ENCODE measurements at regions not wholly inside any gene's neighbourhood (a gene's known extent, or its start where the extent isn't known, plus 50 kb on each side); places are given as distances from the start of the nearest gene placed in this dataset.

DNA sequence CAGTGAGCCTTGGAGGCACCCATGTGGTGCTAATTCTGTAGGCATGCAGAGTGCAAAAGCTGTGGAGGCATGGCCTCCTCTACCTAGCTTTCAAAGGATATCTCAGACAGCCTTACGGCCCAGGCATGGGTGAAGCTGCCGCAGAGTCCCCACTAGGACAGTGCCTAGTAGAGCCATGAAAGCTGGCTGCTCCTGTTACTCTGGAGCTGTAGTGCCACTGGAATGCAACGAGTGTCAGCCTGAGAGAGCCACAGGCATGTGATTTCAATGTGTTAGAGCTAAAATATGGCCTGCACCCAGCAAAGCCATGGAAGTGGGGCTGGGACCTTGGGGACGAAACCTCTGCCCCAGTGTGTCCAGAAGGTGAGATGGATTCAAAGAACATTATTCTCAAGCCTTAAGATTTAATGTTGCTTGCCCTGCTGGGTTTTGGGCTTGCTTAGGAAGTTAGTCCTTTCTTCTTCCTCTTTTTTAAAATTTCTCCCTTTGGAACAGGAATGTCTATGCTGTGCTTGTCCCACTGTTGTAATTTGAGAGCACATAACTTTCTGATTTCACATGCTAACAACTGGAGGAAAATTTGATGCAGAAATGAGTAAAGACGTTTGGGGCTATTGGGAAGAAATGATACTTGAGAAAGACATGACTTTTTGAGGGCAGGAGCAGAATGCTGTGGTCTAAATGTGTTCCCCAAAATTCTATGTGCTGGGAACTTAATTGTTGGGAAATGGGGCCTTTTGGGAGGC, 298.4 kb downstream of the PSAT1 start:
- FAIRE-seq = no peak
- H3K4me1 ChIP-seq (ENCODE audit: control insufficient read depth in 3 of 3, insufficient read depth in 2 of 3, low read depth in 1 of 3, low read length in 2 of 3) = no peaks in the 10 kb centered on the region
- DNase-seq = no peak
- no peak overlapping the region for H3K27ac ChIP-seq (ENCODE audit: low read depth in 1 of 3, low read length in 2 of 3)
- H3K27me3 ChIP-seq (ENCODE audit: control insufficient read depth in 3 of 3, insufficient read depth in 3 of 3, low read length in 3 of 3) = no peaks in the 10 kb centered on the region
- no peaks in the 10 kb centered on the region for H3K36me3 ChIP-seq (ENCODE audit: control insufficient read depth in 3 of 3, insufficient read depth in 2 of 3, low read depth in 1 of 3, low read length in 3 of 3)
- no peak overlapping the region for H3K4me3 ChIP-seq (ENCODE audit: low read depth in 1 of 3, low read length in 3 of 3)
- 64 to 79% (median 65%) methylated on average over 5 of the region's 5 CpGs for WGBS, 3 donors
- no peaks in the 10 kb centered on the region for H3K9me3 ChIP-seq (ENCODE audit: control insufficient read depth in 2 of 2, insufficient read depth in 1 of 2, low read depth in 1 of 2, low read length in 1 of 2)

GRCh38 chr9:78596346-78596745, 299.4 kb downstream of the PSAT1 start:
- H3K36me3 ChIP-seq (ENCODE audit: control insufficient read depth in 3 of 3, insufficient read depth in 2 of 3, low read depth in 1 of 3, low read length in 3 of 3) = no peaks in the 10 kb centered on the region
- no peak overlapping the region for H3K4me3 ChIP-seq (ENCODE audit: low read depth in 1 of 3, low read length in 3 of 3)
- H3K27me3 ChIP-seq (ENCODE audit: control insufficient read depth in 3 of 3, insufficient read depth in 3 of 3, low read length in 3 of 3) = no peaks in the 10 kb centered on the region
- H3K27ac ChIP-seq (ENCODE audit: low read depth in 1 of 3, low read length in 2 of 3) = no peak overlapping the region
- no peak for FAIRE-seq
- 71 to 79% (median 77%) methylated on average over 3 of the region's 3 CpGs for WGBS, 3 donors
- H3K9me3 ChIP-seq (ENCODE audit: control insufficient read depth in 2 of 2, insufficient read depth in 1 of 2, low read depth in 1 of 2, low read length in 1 of 2) = no peaks in the 10 kb centered on the region
- H3K4me1 ChIP-seq (ENCODE audit: control insufficient read depth in 3 of 3, insufficient read depth in 2 of 3, low read depth in 1 of 3, low read length in 2 of 3) = no peaks in the 10 kb centered on the region
- DNase-seq = no peak

- 63 to 72% (median 69%) methylated on average over 5 of the region's 5 CpGs for WGBS, 3 donors
- Histone ChIP-seq H3K27me3 (ENCODE audit: control insufficient read depth in 3 of 3, insufficient read depth in 3 of 3, low read length in 3 of 3) (no peaks in the 10 kb centered on the region), H3K36me3 (ENCODE audit: control insufficient read depth in 3 of 3, insufficient read depth in 2 of 3, low read depth in 1 of 3, low read length in 3 of 3) (no peaks in the 10 kb centered on the region), H3K9me3 (ENCODE audit: control insufficient read depth in 2 of 2, insufficient read depth in 1 of 2, low read depth in 1 of 2, low read length in 1 of 2) (no peaks in the 10 kb centered on the region), H3K4me3 (ENCODE audit: low read depth in 1 of 3, low read length in 3 of 3) (no peak overlapping the region), H3K4me1 (ENCODE audit: control insufficient read depth in 3 of 3, insufficient read depth in 2 of 3, low read depth in 1 of 3, low read length in 2 of 3) (no peaks in the 10 kb centered on the region), H3K27ac (ENCODE audit: low read depth in 1 of 3, low read length in 2 of 3) (no peak overlapping the region)
- DNase-seq (no peak), FAIRE-seq (no peak)
Observed at GRCh38 chr9:78598120-78598519, 301.2 kb downstream of the PSAT1 start.

GRCh38 chr9:78599926-78600325, 303.0 kb downstream of the PSAT1 start:
- Histone ChIP-seq H3K36me3 (ENCODE audit: control insufficient read depth in 3 of 3, insufficient read depth in 2 of 3, low read depth in 1 of 3, low read length in 3 of 3) (no peaks in the 10 kb centered on the region), H3K4me1 (ENCODE audit: control insufficient read depth in 3 of 3, insufficient read depth in 2 of 3, low read depth in 1 of 3, low read length in 2 of 3) (no peaks in the 10 kb centered on the region), H3K4me3 (ENCODE audit: low read depth in 1 of 3, low read length in 3 of 3) (no peak overlapping the region), H3K27me3 (ENCODE audit: control insufficient read depth in 3 of 3, insufficient read depth in 3 of 3, low read length in 3 of 3) (no peaks in the 10 kb centered on the region), H3K27ac (ENCODE audit: low read depth in 1 of 3, low read length in 2 of 3) (no peak overlapping the region), H3K9me3 (ENCODE audit: control insufficient read depth in 2 of 2, insufficient read depth in 1 of 2, low read depth in 1 of 2, low read length in 1 of 2) (no peaks in the 10 kb centered on the region)
- WGBS, 3 donors = 71 to 78% (median 73%) methylated on average over 4 of the region's 4 CpGs
- no peak for DNase-seq
- FAIRE-seq = no peak

- 21 to 28% (median 27%) methylated on average over 7 of the region's 7 CpGs for WGBS, 3 donors
- Histone ChIP-seq H3K4me3 (ENCODE audit: low read depth in 1 of 3, low read length in 3 of 3) (no peak overlapping the region), H3K4me1 (ENCODE audit: control insufficient read depth in 3 of 3, insufficient read depth in 2 of 3, low read depth in 1 of 3, low read length in 2 of 3) (no peaks in the 10 kb centered on the region), H3K9me3 (ENCODE audit: control insufficient read depth in 2 of 2, insufficient read depth in 1 of 2, low read depth in 1 of 2, low read length in 1 of 2) (no peaks in the 10 kb centered on the region), H3K27me3 (ENCODE audit: control insufficient read depth in 3 of 3, insufficient read depth in 3 of 3, low read length in 3 of 3) (no peaks in the 10 kb centered on the region), H3K36me3 (ENCODE audit: control insufficient read depth in 3 of 3, insufficient read depth in 2 of 3, low read depth in 1 of 3, low read length in 3 of 3) (no peaks in the 10 kb centered on the region), H3K27ac (ENCODE audit: low read depth in 1 of 3, low read length in 2 of 3) (no peak overlapping the region)
- DNase-seq = peak; percentile 18 to 22
- FAIRE-seq = peak; percentile 19
Observed at GRCh38 chr9:78601957-78602565, 305.1 kb downstream of the PSAT1 start.

DNA sequence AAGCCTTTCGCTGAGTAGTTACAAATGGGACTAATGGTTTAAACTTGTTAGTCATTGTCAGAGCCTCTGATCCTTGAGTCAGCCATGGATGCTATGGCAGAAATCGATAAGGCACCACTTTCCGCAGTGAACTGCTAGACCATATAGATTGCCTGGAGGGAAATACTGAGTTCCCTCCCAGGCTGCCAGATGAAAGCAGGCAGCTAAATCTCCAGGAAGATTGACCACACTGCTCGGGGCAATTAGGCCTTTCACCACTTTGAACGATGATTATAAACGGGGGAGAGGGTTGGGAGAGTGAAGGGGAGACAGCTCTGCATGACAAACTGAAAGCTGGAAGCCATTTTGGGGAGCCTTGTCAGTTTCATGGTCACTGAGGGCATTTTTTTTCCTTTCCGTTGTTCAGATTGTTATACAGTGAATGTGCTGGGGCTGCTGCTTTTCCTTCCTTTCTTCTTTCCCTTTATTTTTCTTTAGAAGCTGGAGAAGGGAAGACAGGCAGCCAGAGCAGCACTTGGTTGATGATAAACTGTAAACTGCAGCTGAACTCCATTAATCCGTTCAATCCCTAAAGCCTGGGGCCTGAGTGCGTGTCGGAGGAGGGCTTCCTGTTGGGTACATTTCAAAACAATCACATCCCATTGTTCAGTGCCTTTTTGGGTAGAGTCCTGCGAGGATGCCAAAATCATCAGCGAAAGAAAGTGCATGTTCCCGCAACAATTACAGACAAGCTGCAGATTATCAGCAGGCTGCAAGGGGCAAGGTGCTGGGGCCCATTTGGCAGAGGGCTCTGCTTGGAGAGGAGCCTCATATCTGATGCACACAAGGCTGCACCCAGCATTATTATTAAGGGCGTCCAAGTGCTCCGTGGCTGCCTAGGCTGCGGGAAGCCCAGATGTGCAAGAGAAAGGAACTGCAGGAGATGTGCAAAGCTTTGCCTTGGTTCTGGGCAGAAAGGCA, 308.4 kb downstream of the PSAT1 start:
- no peaks in the 10 kb centered on the region for H3K9me3 ChIP-seq (ENCODE audit: control insufficient read depth in 2 of 2, insufficient read depth in 1 of 2, low read depth in 1 of 2, low read length in 1 of 2)
- H3K4me3 ChIP-seq (ENCODE audit: low read depth in 1 of 3, low read length in 3 of 3) = no peak overlapping the region
- DNase-seq (peak in 1 of 2 donors; percentile 3), FAIRE-seq (no peak)
- H3K27ac ChIP-seq (ENCODE audit: low read depth in 1 of 3, low read length in 2 of 3) = no peak overlapping the region
- no peaks in the 10 kb centered on the region for H3K36me3 ChIP-seq (ENCODE audit: control insufficient read depth in 3 of 3, insufficient read depth in 2 of 3, low read depth in 1 of 3, low read length in 3 of 3)
- H3K27me3 ChIP-seq (ENCODE audit: control insufficient read depth in 3 of 3, insufficient read depth in 3 of 3, low read length in 3 of 3) = no peaks in the 10 kb centered on the region
- WGBS, 3 donors = 48 to 53% (median 53%) methylated on average over 16 of the region's 16 CpGs
- no peaks in the 10 kb centered on the region for H3K4me1 ChIP-seq (ENCODE audit: control insufficient read depth in 3 of 3, insufficient read depth in 2 of 3, low read depth in 1 of 3, low read length in 2 of 3)

GRCh38 chr9:78606001-78606379, 309.1 kb downstream of the PSAT1 start:
- Histone ChIP-seq H3K4me3 (ENCODE audit: low read depth in 1 of 3, low read length in 3 of 3) (no peak overlapping the region), H3K36me3 (ENCODE audit: control insufficient read depth in 3 of 3, insufficient read depth in 2 of 3, low read depth in 1 of 3, low read length in 3 of 3) (no peaks in the 10 kb centered on the region), H3K27ac (ENCODE audit: low read depth in 1 of 3, low read length in 2 of 3) (no peak overlapping the region), H3K4me1 (ENCODE audit: control insufficient read depth in 3 of 3, insufficient read depth in 2 of 3, low read depth in 1 of 3, low read length in 2 of 3) (no peaks in the 10 kb centered on the region), H3K27me3 (ENCODE audit: control insufficient read depth in 3 of 3, insufficient read depth in 3 of 3, low read length in 3 of 3) (no peaks in the 10 kb centered on the region), H3K9me3 (ENCODE audit: control insufficient read depth in 2 of 2, insufficient read depth in 1 of 2, low read depth in 1 of 2, low read length in 1 of 2) (no peaks in the 10 kb centered on the region)
- FAIRE-seq (no peak), DNase-seq (no peak)
- 10 to 37% (median 29%) methylated on average over 5 of the region's 5 CpGs for WGBS, 3 donors

DNA sequence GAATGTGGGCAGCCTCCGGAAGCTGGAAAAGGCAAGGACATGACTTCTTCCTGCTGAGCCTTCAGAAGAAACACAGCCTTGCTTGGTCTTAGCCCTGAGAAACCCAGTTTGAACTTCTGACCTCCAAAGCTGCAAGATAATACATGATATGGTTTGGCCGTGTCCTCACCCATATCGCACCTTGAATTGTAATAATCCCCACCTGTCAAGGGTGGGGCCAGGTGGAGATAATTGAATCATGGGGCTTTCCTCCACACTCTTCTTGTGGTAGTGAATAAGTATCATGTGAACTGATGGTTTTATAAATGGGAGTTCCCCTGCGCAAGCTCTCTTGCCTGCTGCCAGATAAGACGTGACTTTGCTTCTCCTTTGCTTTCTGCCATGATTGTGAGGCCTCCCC, 310.9 kb downstream of the PSAT1 start:
- Histone ChIP-seq H3K36me3 (ENCODE audit: control insufficient read depth in 3 of 3, insufficient read depth in 2 of 3, low read depth in 1 of 3, low read length in 3 of 3) (no peaks in the 10 kb centered on the region), H3K9me3 (ENCODE audit: control insufficient read depth in 2 of 2, insufficient read depth in 1 of 2, low read depth in 1 of 2, low read length in 1 of 2) (no peaks in the 10 kb centered on the region), H3K4me3 (ENCODE audit: low read depth in 1 of 3, low read length in 3 of 3) (no peak overlapping the region), H3K4me1 (ENCODE audit: control insufficient read depth in 3 of 3, insufficient read depth in 2 of 3, low read depth in 1 of 3, low read length in 2 of 3) (no peaks in the 10 kb centered on the region), H3K27me3 (ENCODE audit: control insufficient read depth in 3 of 3, insufficient read depth in 3 of 3, low read length in 3 of 3) (no peaks in the 10 kb centered on the region), H3K27ac (ENCODE audit: low read depth in 1 of 3, low read length in 2 of 3) (no peak overlapping the region)
- FAIRE-seq (no peak), DNase-seq (no peak)
- WGBS, 3 donors = 44 to 61% (median 45%) methylated on average over 5 of the region's 5 CpGs

Data from small intestine (tissue), 7 donors.